GM21619 (cell line): ENCODE measurements at regions not wholly inside any gene's neighbourhood (a gene's known extent, or its start where the extent isn't known, plus 50 kb on each side); places are given as distances from the start of the nearest gene placed in this dataset.
A peak's percentile ranks its signal among the peaks of the same experiment; 100 is the strongest.
"Not testable (repeated sequence)": the region's sequence is repeated elsewhere in the genome, so short reads cannot be mapped to it uniquely, and the experiment has no call there.

ENCODE experiments used
- ATAC-seq: cut with Tn5 transposase; IDR thresholded peaks from one replicate; pipeline ENCODE4 v1.9.1; 2021; ENCODE audit not compliant: unreplicated experiment

- no peak for ATAC-seq
These were observed 128.8 kb upstream of the TACR1 start for GRCh38 chr2:75328156-75328555.

DNA sequence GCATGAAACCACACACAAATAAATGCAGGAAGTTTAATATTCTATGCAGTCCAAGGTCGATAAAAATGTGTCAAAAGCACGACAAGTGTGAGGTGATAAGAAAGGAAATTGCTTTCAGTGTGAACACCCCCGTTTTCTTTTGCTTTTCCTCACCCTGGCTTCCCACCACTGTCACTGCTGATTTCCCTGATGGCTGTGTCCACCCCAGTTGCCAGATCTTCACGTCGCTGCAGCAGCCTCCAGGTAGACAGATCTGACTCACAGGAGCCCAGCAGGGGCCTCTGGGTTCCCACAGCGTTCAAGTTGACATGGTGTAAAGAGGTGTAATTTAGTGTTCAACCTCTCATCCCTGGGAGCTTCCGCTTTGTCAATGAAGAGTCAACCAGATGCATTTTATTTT, 128.0 kb upstream of the TACR1 start:
- no peak for ATAC-seq

DNA sequence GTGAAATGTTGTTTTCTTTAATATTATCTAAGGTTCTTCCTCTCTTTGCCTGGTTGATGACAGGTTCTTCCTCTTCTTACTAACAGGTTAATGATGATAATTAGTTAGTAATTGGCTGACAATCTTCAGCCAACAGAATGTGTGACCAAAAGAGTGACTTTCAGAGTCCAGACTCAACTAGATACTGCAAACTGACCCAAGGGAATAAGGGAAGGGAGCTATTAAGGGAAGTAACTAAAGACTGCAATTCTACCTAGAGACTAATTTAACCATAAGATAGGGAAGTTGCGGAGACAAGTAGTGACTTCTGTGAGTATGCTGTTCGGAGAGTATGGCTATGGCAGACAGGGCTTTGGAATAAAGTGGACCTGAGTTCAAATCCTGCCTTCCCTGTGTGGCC, 127.3 kb upstream of the TACR1 start:
- ATAC-seq = no peak

- no peak for ATAC-seq
These were observed 126.3 kb upstream of the TACR1 start for GRCh38 chr2:75325594-75325993.

DNA sequence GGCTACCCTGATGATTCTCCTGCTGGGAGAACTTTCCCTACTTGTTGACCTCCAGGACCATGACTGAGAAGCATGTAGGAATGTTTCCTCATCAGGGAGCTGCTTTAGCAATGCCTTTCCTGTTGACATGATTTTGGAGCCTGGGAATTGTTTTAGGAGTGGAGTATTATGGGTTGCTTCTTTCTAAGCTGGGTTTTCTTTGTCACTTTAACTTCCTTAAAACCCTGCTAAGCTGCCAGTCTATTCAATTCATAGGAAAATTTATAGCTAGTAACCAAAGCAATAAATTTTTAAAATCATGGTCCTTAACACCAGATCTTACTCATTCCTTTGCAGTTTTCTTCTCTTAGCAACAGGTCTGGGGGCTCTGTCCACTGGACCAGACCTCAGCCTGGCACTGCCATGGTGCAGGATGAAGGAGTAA, 125.6 kb upstream of the TACR1 start:
- no peak for ATAC-seq

DNA sequence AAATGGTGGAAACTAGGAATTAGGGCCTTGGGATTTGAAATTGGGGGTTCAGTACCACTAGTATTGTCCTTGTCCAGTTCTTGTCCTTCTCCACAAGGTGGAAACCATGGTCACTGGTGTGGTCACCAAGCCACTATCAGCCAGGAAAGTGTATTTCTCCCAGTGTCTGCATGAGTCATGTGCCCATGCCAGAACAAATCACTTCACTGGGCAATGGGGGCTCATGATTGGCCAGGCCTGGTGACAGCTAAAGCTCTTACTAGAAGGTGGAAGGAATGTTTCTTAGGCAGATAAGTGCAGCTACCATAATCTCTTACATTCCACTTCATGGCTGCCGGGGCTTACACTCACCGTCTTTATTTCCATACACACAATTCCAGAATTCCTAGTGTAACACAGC, 124.8 kb upstream of the TACR1 start:
- ATAC-seq = no peak

GRCh38 chr2:75321599-75321922, 122.2 kb upstream of the TACR1 start:
- no peak for ATAC-seq

DNA sequence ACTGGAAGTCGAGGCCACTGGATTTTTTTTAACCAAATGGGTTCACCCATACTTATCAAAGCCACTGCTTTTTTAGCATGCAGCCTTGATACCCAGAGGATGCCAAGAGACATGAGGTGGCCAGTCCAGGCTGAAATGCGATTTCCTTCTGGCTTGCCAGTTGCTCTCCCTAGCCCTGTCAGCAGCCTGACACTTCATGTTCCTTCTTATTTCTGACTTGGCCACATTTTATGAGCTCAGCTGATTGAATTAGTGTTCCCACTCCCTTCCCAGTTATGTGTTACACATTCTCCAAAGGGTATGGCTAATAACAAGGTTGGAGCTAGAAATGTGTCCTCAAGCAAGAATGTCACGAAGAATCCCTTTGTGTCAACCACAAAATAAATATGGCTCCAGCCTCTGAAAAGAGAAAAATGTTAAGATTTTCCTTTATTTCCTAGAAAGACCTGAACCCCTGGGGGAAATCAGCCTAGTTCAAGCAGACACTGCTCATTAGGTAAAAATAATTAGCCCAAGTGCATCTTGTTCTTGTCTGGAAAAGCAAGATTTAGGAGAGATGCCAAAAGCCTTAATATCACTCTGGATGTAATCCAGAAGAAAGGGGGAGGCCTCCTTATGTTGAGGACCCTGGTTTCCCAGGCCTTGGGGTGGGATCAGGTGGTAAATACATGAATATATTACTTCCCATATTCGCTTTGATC, 121.7 kb upstream of the TACR1 start:
- no peak for ATAC-seq

- no peak for ATAC-seq
These were observed 120.6 kb upstream of the TACR1 start for GRCh38 chr2:75319951-75320350.

DNA sequence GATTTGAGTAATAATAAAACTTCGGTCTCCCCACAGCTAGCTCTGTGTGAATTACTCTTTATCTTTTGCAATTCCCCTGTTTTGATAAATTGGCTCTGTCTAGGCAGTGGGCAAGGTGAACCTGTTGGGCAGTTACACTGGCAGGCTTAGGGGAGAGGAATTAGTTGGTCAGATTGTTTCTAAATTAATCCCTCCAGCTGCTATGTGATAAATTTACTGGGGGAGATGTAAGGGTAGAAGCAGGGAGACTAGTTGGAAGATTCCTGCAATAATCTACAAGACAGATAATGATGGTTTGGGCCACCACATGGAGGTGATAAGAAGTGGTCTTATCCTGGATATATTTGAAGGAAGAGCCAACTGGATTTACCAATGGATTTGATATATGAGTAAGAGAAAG, 118.5 kb upstream of the TACR1 start:
- ATAC-seq = no peak

GRCh38 chr2:75317316-75317715, 118.0 kb upstream of the TACR1 start:
- no peak for ATAC-seq

DNA sequence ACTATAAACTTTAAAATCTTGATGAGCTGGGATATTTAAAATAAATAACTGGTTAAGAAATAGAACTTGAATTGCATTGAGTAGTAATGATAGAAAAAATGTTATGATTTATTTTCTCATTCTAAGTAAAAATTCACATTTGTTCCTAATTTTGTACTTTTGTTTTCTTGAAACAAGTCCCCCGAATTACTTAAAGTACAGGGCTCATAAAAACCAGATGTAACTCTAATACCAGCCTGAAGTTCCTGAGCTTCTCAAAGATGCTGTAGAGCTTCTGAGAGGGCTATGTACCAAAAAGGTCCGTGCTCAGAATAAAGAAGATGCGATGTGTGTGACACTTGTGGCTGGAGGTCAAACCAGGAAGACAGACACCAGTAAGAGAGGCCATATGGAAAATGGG, 116.1 kb upstream of the TACR1 start:
- ATAC-seq = no peak

DNA sequence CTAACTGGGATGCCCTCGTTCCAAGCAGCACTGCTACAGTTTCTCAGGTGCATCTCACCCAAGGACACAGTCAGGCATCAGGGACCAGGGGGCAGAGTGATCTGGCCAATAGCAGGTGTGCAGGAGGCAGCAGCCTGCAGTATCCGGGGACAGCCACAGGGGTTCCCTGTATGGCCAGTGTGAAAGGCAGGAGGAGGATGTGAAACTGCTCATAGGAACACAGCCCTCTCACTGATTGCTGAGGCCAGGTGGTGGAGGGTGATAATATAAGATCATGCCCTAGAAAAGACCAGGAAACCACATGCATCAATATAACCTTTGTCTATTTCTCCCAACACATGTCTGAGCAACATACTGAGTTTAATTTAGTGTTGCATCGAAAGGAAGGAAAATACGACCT, 112.7 kb upstream of the TACR1 start:
- ATAC-seq = peak; percentile 100

DNA sequence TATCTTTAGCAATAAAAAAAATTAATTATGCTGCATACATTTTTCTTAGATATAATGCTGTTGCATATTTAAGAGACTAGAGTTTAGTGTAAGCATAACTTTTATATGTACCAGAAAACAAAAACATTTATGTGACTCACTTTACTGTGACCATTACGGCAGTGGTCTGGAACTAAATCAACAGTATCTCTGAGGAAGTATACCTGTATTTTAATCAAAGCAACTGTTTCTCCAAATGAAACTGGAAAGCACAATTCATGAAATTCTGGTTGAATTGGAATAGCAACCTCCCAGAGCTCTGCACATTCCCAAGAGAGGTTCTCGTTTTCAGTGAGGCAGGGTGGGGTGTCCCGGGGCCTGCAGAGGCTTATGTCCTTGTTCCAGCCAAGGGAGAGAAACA, 112.2 kb upstream of the TACR1 start:
- ATAC-seq = no peak

- ATAC-seq = no peak
These were observed 111.6 kb upstream of the TACR1 start for GRCh38 chr2:75310876-75311275.

DNA sequence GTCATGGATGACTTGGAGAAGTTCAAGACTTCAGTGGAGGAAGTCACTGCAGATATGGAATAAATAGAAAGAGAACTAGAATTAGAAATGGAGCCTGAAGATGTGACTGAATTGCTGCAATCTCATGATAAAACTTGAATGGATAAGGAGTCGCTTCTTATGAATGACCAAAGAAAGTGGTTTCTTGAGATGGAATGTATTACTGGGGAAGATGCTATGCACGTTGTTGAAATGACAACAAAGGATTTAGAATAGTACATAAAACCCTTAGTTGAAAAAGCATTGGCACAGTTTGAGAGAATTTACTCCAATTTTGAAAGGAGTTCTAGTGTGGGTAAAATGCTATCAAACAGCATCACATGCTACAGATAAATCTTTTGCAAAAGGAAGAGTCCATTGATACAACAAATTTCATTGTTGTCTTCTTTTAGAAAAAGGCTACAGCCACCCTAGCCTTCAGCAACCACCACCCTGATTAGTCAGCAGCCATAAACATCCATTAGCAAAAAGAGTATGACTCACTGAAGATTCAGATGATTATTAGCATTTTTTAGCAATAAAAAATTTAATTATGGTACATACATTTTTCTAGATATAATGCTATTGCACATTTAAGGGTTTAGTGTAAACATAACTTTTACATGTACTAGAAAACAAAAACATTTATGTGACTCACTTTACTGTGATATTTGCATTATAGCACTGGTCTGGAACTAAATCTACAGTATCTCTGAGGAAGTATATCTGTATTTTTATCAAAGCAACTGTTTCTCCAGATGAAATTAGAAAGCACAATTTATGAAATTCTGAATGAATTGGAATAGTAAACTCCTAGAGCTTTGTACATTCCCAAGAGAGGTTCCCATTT, 110.5 kb upstream of the TACR1 start:
- no peak for ATAC-seq

- no peak for ATAC-seq
These were observed 103.9 kb upstream of the TACR1 start for GRCh38 chr2:75303227-75303626.

- no peak for ATAC-seq
These were observed 95.0 kb upstream of the TACR1 start for GRCh38 chr2:75294362-75294761.

DNA sequence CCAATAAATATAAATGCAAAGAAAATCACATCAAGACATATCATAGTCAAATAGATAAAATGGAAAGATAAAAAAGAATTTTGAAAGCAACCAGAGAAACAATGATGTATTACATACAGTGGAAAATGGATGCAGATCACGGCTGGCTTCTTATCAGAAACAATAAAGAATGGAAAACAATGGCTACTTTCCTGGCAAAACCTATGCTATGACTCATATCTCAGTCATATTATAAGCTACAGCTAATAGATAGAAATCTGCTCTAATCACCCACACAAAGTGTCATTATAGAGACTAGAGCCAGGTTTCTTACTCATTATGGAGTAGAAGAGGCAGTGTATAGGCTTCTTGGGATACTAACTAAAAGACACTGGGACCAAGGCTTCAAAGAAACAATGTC, 93.5 kb upstream of the TACR1 start:
- no peak for ATAC-seq

GRCh38 chr2:75290600-75291150, 91.4 kb upstream of the TACR1 start:
- no peak for ATAC-seq

DNA sequence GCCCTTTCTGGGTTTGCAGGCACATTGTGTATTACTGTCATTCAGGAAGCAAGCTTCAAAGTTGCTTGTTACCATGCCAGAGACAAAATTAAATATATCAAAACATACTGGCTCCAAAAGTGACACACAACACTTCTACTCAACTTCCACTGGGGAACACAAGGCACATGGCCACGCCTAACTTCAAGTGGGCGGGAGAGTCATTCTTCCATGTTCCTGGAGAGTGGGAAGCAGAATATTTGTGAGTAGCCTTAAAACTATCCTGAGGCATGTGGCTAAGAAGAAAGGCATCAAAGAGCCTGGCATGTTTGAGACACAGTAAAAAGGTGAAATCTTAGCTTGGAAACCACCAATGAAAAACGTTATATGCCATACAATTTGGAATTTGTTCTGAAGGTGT, 90.5 kb upstream of the TACR1 start:
- no peak for ATAC-seq

GRCh38 chr2:75289178-75289577, 89.9 kb upstream of the TACR1 start:
- not testable (repeated sequence) for ATAC-seq
